Activated CD4-positive, alpha-beta T cell treated with anti-CD3 and anti-CD28 coated beads for 24 hours (primary cell): ENCODE measurements at regions not wholly inside any gene's neighbourhood (a gene's known extent, or its start where the extent isn't known, plus 50 kb on each side); places are given as distances from the start of the nearest gene placed in this dataset.

ENCODE experiments used
- DNase-seq, 2 donors: peaks; one replicate each; pipeline ENCODE4 v3.0.0-alpha.2; 2020; ENCODE audit warnings: low read depth in 2 of 2

DNA sequence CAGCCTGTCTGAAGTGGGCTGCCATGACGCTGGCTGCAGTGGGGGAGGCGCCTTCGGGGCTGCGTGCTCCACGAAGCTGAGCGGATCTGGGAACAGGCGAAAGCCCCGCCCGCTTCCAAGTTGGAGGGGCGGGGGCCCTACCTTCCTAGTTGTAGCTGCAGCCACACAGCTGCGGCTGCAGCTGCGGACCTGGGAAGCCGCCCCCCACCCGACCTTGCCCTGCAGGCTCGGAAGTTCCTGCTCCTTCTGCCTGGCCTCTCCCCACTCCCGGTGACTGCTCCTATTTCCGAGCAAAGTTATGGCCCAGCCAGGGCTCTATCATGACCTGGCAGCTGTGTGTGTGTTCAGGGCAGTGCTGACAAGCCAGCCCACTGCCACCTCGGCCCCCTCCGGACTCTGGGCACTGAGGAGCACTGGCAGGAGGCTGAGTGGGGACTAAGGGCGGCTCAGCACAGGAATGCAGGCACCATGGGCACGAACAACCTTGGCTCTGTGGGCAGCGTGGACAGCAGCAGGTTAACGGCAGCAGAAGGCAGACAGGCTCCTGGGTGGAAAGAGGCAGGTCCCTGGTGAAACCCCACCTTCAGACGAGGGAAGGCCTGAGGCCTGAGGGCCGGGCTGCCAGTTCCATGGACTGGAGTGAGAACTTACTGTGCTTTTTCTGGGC lies 352.4 kb upstream of the TMCO5A start:
- DNase-seq, result no peak

DNA sequence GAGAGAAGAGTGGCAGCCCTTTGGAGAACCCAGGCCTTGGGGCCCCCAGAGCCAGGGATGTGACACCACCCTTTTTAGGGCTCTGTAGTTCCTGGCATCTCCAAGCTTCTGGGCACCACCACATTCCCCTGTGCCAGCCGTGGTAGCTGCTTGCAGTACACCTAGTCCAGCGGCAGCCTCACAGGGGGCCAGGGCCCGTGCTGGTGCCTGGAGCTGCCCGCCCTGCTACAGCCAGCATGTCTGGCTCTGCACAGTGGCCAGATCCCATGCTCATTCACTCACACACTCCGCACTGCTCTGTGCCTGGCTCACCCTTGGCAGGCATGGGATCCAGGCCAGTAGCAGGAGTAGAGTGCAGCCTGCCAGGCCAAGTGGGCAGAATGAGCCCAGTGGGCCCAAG lies 351.6 kb upstream of the TMCO5A start:
- no peak for DNase-seq

DNA sequence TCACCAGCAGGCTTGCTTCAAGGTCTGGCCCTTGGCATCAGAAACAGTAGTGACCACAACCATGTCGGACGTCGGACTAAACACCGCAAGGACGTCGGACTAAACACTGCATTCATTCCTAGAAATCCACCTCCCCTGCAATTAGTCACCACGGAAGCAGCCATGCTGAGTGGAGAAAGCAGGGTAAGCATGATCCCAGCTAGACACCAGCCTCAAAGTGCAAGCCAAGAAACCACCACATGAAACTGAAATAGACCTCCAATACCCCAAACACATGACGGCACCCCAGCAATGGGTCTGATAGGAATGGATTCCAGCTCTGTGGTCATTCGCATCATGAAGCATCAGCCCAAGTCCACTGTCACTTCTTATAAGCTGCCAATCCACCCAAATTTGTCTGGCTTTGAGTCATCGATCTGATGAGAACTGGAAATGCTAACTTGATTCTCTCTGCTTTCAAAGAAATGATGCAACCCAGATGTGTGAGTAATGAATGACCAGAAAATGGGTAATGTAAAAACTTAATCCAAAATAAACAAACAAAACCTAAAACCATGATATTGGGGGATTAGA lies 348.3 kb upstream of the TMCO5A start:
- no peak for DNase-seq

DNA sequence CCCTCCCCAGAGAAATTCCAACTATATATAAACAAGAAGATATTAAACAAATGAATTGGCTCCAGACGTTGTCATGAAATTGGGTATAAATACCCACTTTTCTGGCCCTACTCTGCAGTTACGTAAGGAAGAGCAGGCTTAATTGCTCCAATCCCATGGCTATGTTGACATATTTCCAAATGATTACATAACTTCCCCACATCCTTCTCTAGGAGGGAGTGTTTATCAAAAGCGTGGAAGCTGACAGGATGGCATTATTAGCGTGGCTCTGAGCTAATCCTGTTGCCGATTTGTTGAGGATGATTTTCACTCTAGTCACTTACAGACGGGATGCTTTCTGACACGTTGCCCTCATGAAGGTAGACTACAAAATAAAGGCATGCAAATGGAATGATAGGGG lies 347.5 kb upstream of the TMCO5A start:
- no peak for DNase-seq

DNA sequence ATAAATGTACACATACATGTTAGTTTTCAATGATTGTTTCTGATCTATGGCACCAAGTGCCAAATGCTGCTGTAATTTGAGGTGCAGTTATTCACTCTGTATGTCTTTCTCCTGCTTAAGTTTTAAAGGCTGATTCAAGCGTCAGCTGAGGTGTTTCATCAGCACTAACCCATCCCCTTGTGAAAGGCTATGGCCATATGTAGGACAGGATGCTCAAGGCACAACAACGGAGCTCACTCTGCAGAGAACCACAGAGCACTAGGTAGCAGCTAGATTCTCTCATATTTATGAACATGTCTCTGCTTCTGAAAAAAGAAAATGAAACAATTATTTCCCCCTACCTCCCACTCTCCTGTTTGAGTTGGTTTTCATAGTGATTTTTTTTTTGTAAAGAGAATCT lies 340.0 kb upstream of the TMCO5A start:
- no peak for DNase-seq

DNA sequence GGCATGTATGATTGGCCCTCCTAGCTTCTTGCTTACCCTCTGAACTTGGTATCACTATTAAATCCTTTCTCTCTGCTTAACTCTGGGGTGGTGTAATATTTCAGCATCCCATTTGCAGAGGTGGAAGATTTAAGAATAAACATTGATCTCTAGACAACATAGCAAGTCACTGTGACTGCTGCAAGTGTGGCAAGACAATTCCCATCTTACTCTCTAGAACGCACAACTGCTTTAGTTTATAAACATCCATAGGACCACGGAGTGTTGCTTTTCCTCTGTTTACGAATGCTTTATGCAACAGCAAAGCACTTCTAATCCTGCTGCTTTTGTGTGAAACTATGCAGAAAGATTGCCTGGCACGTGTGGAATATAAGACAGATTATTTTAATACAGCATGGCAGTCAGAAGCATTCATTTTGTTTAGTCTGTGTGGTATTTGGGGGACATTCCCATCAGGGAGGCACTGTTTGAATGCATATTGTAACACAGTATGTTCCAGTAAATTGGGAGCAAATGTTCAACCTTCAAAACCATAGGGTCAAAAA lies 338.9 kb upstream of the TMCO5A start:
- DNase-seq, result no peak

DNA sequence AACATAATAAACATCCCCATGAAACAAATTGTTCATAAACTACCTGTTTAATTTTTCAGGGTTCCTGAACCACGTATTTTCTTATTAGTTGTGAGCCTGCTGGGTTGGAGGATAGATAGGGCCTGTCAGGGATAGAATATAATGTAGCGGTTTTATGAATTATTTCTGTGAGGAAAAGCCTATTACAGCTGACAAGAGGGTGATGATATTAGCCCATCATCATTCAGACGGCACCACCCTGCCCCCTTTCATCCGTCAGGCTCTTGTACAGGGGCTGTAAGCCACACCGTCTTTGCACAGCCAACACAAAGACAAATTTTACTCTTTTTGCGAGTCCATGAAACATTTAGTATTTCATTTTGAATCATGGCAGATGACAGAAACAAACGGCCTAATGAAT lies 335.3 kb upstream of the TMCO5A start:
- DNase-seq, result no peak

DNA sequence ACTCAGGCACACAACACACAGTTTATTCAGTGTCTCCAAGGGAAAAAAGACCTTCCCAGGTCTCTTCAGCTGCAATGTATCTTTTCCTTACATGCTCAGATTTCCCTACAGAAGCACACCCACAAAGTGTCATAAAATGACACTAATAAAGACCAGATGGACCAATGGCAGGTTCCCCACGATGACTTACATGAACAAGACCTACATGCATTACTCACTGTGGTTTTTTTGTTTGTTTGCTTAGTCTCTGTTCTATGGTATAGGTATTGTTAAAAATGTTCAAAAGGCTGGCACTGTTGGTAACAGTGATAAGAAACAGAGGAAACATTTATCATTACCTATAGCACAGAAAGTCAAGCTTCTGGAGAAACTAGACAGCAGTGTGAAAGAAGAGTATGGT lies 318.2 kb upstream of the TMCO5A start:
- no peak for DNase-seq

DNA sequence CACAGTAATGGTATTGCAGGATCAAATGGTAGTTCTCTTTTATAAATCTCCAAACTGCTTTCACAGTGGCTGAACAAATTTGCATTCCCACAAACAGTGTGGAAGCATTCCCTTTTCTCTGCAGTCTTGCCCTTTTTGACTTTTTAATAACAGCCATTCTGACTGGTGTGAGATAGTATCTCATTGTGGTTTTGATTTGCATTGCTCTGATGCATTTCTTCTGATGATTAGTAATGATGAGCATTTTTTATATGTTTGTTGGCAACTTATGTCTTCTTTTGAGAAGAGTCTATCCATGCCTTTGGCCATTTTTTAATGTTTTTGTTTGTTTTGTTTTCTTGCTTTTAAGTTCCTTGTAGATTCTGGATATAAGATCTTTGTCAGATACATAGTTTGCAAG lies 316.1 kb upstream of the TMCO5A start:
- no peak for DNase-seq

DNA sequence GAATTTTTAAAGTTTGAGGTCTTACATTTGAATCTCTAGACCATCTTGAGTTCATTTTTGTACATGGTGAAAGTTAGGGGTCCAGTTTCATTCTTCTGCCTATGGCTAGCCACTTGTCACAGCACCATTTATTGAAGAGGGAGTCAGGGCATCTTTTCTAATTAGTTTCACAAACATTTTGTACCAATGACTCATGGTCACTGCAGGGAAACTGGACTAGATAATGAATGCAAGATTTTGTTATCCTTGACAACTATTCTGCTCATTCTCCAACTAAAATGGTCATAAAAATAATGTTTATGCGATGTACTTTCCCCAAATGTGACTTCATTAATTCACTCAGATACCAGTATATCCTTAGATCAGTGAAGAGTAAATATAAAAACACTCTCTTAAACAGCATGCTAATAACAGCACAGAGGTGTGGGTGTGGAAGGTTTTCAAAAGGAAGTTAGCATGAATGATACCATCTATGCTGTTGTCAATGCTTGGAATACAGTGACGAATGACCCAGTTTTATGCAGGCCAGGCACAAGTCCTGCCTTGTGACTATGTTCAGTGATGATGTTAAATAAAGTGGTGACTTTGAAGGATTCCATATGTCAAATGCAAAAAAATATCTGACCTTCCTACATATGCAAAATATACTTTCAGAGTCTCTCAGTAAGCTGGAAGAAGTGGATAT lies 314.9 kb upstream of the TMCO5A start:
- no peak for DNase-seq

DNA sequence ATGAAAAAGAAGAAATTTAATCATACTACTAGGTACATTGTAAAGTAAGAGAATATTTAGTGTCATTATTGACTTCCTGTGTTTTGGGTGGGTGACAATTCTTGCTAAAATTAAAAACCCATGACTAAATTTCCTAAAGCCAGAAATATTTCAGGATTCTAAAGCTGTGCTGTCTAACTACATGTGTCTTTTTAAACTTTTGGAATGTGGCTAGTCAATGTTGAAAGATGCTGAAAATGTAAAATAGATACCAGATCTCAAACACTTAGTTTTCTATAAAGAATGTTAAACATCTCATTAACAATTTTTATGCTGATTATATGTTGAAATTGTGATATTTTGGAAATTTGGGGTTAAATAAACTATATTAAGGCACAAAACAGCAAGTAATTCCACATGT lies 308.9 kb upstream of the TMCO5A start:
- no peak for DNase-seq

DNA sequence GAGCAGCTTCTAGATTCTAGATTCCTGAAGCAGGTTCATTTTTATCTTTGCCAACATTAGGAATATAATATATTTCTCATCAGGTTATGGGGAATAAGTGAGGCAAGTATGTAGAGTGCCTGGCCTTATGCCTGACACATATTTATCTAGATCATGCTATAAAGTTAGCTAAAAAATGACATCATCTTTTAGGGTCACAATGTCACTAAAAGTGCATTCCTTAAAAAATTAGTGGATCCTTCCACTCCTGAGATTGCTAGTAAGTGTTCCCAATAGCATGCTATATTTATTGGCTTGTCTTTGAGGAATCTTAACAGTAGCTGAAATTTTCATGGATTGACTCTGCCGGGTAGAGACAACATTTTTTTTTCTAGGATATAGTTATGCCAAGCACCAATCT lies 305.9 kb upstream of the TMCO5A start:
- no peak for DNase-seq

DNA sequence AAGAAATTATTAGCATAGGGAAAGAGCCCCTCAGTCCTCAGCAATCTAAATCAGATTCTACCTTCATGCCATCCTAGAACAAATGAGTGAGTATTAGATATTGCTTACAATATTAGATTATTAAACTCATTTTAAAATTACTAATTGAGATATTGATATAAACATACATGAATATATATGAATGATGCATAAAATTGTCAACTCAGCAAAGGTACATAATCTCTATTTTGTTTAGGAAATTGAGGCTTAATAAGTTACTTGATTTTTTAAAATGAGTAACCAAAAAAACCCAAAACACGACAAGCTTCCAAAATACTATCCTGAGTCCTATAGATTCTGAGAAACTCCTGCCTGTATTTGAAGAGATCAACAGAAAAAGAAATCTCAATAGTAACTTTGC lies 297.7 kb upstream of the TMCO5A start:
- no peak for DNase-seq

DNA sequence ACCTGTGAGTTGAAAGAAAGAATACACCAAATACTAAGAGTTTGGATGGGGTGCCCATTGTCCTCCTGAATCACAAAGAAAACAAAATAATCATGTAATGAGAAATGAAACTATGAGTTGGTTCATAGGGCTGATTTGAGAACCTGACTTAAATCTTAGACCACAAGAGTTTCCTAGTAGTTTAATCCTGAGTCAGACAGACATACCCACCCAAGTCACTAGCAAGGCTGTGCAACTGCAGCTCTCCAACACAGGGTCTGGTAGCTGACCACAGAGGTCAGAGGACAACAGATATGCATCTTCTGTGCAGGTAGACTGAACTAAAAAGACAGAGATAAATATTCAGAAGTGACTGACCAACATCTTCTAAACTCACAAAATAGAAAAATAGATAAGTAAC lies 296.3 kb upstream of the TMCO5A start:
- no peak for DNase-seq

DNA sequence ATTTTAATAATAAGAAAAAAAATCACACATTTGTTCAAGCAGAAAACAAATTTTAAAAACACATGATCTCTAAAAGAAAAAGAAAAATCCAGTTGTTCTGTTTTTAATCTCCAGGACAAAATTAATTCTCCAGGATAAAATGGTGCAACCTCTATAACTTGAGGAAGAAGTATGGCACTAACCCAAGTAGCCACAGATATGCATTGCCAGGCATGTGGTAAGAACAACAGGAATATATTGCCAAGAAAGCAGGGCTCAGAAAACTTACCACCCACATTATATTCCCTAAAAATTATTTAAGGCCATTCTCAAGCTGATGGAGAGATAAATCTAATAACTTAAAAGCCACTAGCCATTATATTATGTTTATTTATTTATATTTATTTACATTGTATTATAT lies 295.7 kb upstream of the TMCO5A start:
- DNase-seq, result no peak

DNA sequence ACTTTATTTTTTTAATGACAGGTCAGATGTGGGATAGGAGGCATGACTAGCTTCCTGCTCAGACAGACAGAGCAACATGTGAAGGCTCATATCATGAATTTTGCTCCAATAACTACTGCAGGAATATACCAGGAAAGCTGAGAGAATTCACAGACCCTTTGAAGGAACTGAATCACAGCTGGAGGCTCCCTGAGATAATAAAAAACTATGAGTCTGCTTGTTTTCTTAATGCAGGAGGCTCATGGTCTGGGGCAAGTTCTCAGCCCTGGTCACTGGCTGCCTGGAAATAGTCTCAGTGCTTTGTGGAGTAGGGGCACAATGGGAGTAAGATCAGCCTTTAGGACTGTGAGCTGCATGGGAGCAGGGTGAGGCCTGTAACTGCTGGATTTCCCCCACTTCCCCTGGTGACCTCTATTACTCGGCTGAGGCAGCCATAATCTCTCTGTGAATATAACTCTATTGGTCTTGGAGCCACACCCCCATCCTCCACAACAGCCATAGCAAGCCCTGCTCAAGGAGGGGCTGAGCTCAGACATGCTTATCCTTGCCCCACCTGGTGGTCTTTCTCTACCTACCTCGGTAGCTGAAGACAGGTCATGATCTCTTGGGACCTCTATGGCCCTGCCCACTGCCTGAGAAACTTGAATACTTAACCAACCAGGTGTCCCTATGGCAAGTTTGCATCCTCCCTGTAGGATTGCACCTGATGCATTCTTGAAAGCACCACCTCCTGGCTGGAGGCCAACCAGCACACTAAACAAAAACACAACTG lies 281.6 kb upstream of the TMCO5A start:
- no peak for DNase-seq

DNA sequence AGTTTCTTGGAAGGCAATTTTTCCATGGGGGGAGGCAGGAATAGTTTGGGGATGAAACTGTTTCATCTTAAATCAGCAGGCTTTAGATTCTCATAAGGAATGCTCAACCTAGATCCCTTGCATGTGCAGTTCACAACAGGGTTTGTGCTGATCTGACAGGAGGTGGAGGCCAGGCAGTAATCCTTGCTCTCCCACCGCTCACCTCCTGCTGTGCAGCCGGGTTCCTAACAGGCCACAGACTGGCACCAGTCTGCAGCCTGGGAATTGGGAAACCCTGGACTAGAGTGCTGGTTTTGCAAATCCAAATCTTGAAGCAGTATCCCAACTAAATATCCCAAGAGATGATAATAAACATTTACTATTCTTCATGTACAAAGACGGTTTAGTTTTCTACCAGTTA lies 256.3 kb upstream of the TMCO5A start:
- no peak for DNase-seq

DNA sequence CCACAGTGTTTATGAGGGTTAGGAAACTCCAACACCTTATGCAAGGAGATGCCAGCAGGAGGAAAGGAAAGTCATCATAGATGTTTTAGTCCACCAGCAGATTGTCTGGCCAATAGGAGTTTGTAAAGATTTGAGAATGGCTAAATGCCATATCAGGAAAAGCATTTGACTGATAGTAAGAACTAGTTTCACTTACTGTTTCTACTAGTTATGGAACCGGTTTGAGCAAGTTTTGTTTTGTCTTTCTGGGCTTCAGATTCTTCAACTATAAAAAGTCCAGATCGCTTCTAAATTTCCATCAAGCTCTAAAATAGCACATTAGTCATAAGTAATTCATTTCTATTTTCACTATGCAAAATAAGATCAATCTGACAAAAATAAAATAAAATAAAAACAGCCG lies 254.8 kb upstream of the TMCO5A start:
- DNase-seq, result no peak

DNA sequence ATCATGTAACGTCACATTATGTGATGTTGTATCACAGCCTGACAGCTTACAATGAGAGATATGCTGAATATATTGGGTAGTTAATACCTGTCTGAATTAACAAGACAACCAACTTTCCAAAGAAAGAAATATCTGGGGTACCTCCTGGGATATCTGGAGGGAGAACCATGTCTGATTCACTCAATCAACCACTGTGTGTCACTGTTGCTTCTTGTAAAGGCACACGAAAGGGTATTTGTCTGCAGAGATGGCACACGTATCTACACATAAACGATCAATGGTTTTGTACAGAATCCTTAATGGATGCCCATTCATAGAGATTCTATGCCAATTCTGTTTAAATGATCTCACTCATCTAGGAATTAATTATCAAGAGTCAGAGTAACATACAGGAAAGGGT lies 252.1 kb upstream of the TMCO5A start:
- no peak for DNase-seq

DNA sequence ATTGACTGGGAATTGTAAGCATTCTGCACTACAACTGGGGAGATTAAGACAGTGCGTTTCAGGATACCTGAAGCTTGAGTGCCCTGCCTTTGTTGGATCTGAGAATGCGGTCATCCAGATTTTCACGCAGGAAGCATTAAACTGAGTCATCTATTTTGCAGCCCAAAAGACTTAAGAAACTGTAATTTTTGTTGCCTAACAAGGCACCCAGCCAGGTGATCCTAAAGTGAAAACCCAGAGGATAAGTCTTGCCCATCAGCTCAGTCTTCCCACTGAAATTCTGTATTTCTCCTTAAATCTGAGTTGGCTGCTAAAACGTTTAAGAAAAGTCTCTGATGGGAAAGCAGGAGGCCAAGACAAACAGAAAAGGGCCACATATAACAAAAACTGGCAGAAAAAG lies 242.5 kb upstream of the TMCO5A start:
- DNase-seq, result no peak

DNA sequence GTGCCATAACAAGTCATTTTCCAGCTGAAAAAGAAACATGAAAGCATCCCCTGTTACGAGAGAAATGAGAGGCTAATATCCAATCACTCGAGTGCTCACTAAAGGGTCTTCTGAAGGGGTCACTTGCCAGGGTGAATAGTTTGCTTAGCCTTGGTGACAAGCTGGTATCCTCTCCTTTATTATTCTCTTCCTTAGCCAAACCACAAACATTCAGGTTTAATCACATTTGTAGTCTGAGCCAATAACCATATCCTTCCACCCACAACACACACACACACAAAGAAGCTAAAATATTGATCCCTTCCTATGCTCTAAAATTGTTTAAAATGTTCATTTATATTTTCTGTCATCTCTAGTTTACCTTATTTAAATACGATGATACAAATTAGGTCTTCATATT lies 240.5 kb upstream of the TMCO5A start:
- DNase-seq, result no peak

DNA sequence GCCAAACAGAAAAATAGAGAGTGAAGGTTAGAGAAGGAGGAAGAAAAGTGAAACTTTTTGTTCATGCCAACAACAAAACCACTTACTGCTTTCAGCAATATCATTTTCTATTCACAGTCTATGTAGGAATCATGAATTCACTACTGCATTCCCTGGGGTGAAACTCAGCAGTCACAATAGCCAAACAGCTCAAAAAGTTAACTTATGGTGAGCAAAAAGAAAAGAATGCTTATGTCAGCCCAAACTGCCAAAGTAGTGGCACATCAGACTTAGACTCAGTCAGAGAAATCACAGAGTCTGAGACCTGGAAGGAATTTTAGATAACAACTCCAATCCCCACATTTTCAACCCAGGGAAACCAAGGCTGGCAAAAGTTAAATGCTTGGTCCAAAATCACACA lies 238.7 kb upstream of the TMCO5A start:
- no peak for DNase-seq

DNA sequence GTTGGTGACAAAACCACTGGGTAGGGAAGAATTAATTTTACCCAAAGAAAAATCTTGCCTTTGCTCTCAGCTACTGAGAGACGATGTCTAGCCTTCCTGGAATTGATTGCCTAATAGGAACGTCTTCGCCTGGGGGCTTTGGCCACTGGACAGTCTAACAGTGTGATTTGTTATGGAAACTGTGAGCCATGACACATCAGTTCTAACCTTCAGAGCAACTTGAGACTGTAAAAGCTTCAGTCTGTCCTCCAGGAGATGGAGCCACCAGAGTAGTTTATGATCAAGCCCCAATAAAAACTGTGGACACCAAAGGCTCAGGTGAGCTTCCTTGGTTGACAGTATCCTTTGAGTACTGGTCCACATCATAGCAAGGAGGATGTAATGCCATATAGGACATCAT lies 235.8 kb upstream of the TMCO5A start:
- no peak for DNase-seq
